Ovary (tissue), 7 donors: ENCODE measurements at regions not wholly inside any gene's neighbourhood (a gene's known extent, or its start where the extent isn't known, plus 50 kb on each side); places are given as distances from the start of the nearest gene placed in this dataset.

Experiments
- DNase-seq, 5 donors: peaks; one replicate each; pipeline ENCODE4 v3.0.0-alpha.2; 2019 to 2020
- H3K27ac ChIP-seq, 2 donors: fragments of 200-600 bp; one replicate each; pipeline versions ENCODE4 v1.5.1 to v1.8.0; 2019 to 2022
- H3K27me3 ChIP-seq: fragments of 200-600 bp; one replicate; pipeline ENCODE4 v1.8.0; 2022
- H3K36me3 ChIP-seq: fragments of 200-600 bp; sonication (generic); one replicate; pipeline ENCODE4 v1.5.1; 2019
- H3K4me1 ChIP-seq: one replicate; pipeline ENCODE4 v1.8.1; 2013; ENCODE audit warnings: mild to moderate bottlenecking, moderate library complexity; ENCODE audit not compliant: insufficient read depth
- H3K4me3 ChIP-seq: fragments of 200-600 bp; sonication (generic); one replicate; pipeline ENCODE4 v1.5.1; 2017
- H3K9me3 ChIP-seq, 2 donors: fragments of 200-600 bp in 1 of 2; sonication (generic) in 1 of 2; one replicate each; pipeline versions ENCODE4 v1.5.1 to v1.8.1; 2013 to 2019; ENCODE audit warnings: mild to moderate bottlenecking in 1 of 2, moderate library complexity in 1 of 2
- EP300 ChIP-seq: sonication (generic); formaldehyde crosslinking; IDR thresholded peaks from one replicate; pipeline ENCODE4 v1.6.1; 2017; ENCODE audit warnings: antibody characterized with exemption
- POLR2A ChIP-seq: fragments of 450-650 bp; IDR thresholded peaks from one replicate; pipeline ENCODE4 v1.6.1; 2017; ENCODE audit warnings: antibody characterized with exemption, mild to moderate bottlenecking, moderate library complexity
- WGBS, 3 donors: extraction: QIAGEN DNeasy Blood & Tissue Kit in 1 of 3; methylation state at CpG; one replicate each; pipeline versions ENCODE4 v1.1.5 to v1.1.7; 2013 to 2017; 5-methylcytosine and 5-hydroxymethylcytosine counted together
- intact Hi-C, 4 donors: fragments of 100-400 bp; cut with DNase I; formaldehyde crosslinking; loops; one replicate each; pipeline versions ENCODE4 v1.11.0 to v1.15.1; 2022 to 2023
- TF ChIP-seq, protein P1 (sequence below), 3 donors: fragments of 450-650 bp in 2 of 3; fragments of 200-600 bp in 1 of 3; IDR thresholded peaks; one replicate each; pipeline versions ENCODE4 v1.5.1 to v1.8.0; 2016 to 2022; ENCODE audit warnings: antibody characterized with exemption in 3 of 3, mild to moderate bottlenecking in 1 of 3
- donor health status: DM: no; HTN: no; CAD: no; lungs with moderate emphysema.
- donor health status: DM: no; HTN: no; CAD: no.
- donor health status: Bipolar disorder and iron deficiency.
- donor health status: DM: no; HTN: no; CAD: no.
- donor health status: DM: yes; HTN: yes; CAD: no.

DNA sequence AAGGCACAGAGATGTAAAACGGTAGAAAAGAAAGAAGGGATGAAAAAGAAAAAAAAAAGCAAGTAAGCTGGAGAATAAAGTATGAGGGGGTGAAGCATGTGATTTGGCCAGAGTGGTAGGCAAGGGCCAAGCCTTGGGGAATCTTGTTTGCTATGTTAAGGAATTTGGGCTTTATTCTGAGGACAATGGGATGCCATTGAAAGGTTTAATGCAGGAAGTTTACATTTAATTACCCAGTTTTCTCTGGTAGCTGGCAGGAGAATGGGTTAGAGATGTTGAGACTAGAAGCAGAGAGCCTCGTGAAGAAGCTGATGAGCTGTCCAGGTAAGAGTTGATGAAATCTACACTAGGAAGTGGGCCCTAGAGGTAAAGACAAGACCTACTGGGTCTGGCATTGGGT is 455.9 kb downstream of the PDCD6IP start:
- DNase-seq: no peak
- H3K4me1 ChIP-seq: peaks cover 1% of the 10 kb centered on the region
- H3K27ac ChIP-seq: no peak overlapping the region
- 80 to 92% (median 88%) methylated on average over 2 of the region's 2 CpGs for WGBS, 3 donors
- no peak for TF ChIP-seq POLR2A
- TF ChIP-seq EP300: no peak
- TF ChIP-seq, protein P1, sequence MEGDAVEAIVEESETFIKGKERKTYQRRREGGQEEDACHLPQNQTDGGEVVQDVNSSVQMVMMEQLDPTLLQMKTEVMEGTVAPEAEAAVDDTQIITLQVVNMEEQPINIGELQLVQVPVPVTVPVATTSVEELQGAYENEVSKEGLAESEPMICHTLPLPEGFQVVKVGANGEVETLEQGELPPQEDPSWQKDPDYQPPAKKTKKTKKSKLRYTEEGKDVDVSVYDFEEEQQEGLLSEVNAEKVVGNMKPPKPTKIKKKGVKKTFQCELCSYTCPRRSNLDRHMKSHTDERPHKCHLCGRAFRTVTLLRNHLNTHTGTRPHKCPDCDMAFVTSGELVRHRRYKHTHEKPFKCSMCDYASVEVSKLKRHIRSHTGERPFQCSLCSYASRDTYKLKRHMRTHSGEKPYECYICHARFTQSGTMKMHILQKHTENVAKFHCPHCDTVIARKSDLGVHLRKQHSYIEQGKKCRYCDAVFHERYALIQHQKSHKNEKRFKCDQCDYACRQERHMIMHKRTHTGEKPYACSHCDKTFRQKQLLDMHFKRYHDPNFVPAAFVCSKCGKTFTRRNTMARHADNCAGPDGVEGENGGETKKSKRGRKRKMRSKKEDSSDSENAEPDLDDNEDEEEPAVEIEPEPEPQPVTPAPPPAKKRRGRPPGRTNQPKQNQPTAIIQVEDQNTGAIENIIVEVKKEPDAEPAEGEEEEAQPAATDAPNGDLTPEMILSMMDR (IDR thresholded peaks at IDR 0.05): no peak
- intact Hi-C loops: no loop called here
- no peak overlapping the region for H3K4me3 ChIP-seq
- no peaks in the 10 kb centered on the region for H3K36me3 ChIP-seq
- no peaks in the 10 kb centered on the region for H3K9me3 ChIP-seq
- H3K27me3 ChIP-seq: no peaks in the 10 kb centered on the region

DNA sequence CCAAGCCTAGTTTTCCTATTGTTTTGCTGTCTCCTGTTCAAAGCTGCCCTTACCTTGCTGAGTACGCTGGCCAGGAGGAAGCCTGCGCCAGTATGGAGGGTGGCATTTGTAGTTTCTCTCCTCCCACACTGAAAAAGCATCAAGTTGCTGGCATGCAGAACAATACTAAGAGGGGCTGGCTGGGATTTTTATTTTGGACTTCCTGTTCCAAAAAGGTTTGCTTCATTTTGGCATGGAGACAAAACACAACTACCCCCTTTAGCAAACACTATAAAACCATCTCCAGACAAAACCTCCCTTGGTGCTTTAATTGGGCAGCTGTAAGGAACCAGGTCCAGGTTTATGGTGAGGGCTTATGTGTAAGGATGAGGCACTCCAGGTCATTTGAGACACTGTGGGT is 457.6 kb downstream of the PDCD6IP start:
- 3 to 33% (median 9%) methylated on average over 2 of the region's 2 CpGs for WGBS, 3 donors
- Histone ChIP-seq H3K27ac (no peak overlapping the region), H3K36me3 (no peaks in the 10 kb centered on the region), H3K4me3 (no peak overlapping the region), H3K27me3 (no peaks in the 10 kb centered on the region), H3K9me3 (no peaks in the 10 kb centered on the region), H3K4me1 (peaks cover 1% of the 10 kb centered on the region)
- intact Hi-C loops: no loop called here
- no peak for DNase-seq
- no peak for TF ChIP-seq POLR2A
- TF ChIP-seq, protein P1 (IDR thresholded peaks at IDR 0.05): no peak
- no peak for TF ChIP-seq EP300

DNA sequence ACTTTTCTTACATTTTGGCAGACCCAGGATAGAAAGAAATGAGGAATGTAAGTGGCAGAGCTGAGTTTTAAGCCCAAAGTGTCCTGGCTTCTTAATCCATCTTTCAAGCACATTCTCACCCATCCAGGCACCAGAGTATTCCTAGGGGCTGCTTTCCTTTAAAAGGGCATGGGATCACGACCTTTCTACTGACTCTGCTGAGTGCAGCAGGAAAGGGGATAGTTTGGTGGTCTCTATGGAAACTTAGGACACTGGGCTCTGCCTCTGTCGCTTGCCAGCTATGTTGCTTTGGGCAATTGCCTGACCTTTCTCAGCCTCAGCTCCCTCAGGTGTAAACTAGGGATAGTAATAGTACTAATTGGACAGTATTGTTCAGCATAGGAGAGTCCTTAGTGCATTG is 458.4 kb downstream of the PDCD6IP start:
- H3K4me1 ChIP-seq: peaks cover 1% of the 10 kb centered on the region
- no peaks in the 10 kb centered on the region for H3K36me3 ChIP-seq
- H3K27me3 ChIP-seq: no peaks in the 10 kb centered on the region
- no peak overlapping the region for H3K4me3 ChIP-seq
- intact Hi-C loops: no loop called here
- no peaks in the 10 kb centered on the region for H3K9me3 ChIP-seq
- no peak for DNase-seq
- WGBS, 3 donors: 62 to 75% (median 68%) methylated on average over 2 of the region's 2 CpGs
- no peak overlapping the region for H3K27ac ChIP-seq
- no peak for TF ChIP-seq EP300
- TF ChIP-seq, protein P1 (IDR thresholded peaks at IDR 0.05): no peak

DNA sequence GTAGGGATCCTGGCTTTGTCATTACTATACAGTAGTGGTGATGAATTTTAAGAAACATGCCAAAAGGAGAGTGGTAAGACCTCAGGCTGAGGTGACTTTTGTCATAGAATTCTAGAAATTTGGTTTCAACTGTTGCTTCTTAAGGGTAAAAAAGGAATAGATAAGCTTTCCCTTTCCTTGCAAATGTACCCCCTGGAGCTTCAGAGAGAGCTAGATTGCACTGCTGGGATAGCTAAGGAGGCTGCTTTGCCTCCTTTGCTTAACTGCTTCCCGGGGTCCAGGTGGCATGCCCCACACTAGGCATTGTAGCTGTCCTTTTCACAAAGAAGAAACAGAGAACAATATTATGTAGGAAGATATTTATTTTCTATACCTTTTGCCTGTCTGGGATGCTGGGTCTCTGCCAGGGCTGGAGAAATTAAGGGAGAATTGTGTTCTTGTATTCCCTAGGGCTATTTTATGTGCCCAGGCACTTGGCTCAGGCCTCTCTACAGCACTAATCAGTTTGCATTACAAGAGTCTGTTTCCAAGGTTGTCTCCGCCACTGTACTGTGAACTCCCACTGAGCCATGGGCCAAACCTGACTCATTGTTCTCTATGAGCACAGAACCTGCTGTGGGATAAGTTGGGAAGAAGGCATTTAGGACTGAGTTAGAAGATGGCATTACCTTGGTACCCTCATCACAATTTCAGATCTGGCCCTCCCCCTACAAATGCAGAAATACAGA is 460.0 kb downstream of the PDCD6IP start:
- Histone ChIP-seq H3K27ac (no peak overlapping the region), H3K4me1 (peaks cover 1% of the 10 kb centered on the region), H3K36me3 (no peaks in the 10 kb centered on the region), H3K9me3 (no peaks in the 10 kb centered on the region), H3K27me3 (no peaks in the 10 kb centered on the region), H3K4me3 (no peak overlapping the region)
- TF ChIP-seq, protein P1 (IDR thresholded peaks at IDR 0.05): no peak
- TF ChIP-seq POLR2A: no peak
- no peak for TF ChIP-seq EP300
- intact Hi-C loops: no loop called here
- no peak for DNase-seq
- WGBS, 3 donors: 77 to 88% (median 78%) methylated on average over 2 of the region's 2 CpGs
